ENCODE measurements at regions not wholly inside any gene's neighbourhood (a gene's known extent, or its start where the extent isn't known, plus 50 kb on each side); places are given as distances from the start of the nearest gene placed in this dataset.

- H3K4me3 ChIP-seq = no peak overlapping the region
- no peaks in the 10 kb centered on the region for H3K9me2 ChIP-seq (replicated peaks; ENCODE audit: insufficient read depth)
- H3K9me3 ChIP-seq (ENCODE audit: low read depth) = no peaks in the 10 kb centered on the region
- H3K4me2 ChIP-seq = no peak overlapping the region
- no peak overlapping the region for H2AFZ ChIP-seq
- no peaks in the 10 kb centered on the region for H3K4me1 ChIP-seq (ENCODE audit: insufficient read depth)
- no peaks in the 10 kb centered on the region for H4K20me1 ChIP-seq (ENCODE audit: insufficient read depth, poor library complexity, severe bottlenecking)
- no peaks in the 10 kb centered on the region for H3K27me3 ChIP-seq
- no peak overlapping the region for H3K27ac ChIP-seq
- no peak for DNase-seq (ENCODE audit: low spot score)
- TF ChIP-seq CTCF (IDR thresholded peaks at IDR 0.05; ENCODE audit: poor library complexity) (no peak), EZH2 (IDR thresholded peaks at IDR 0.05; ENCODE audit: borderline replicate concordance) (no peak), EZH2phosphoT487 (IDR thresholded peaks at IDR 0.05; ENCODE audit: low read depth, severe bottlenecking, unreplicated experiment) (no peak)
- H3K79me2 ChIP-seq = no peaks in the 10 kb centered on the region
- H3K36me3 ChIP-seq (replicated peaks; ENCODE audit: insufficient read depth, low read depth) = no peaks in the 10 kb centered on the region
These were observed 56.8 kb upstream of the DSP start for GRCh38 chr6:7484666-7485065.

- Histone ChIP-seq H3K9me3 (ENCODE audit: low read depth) (no peaks in the 10 kb centered on the region), H4K20me1 (ENCODE audit: insufficient read depth, poor library complexity, severe bottlenecking) (no peaks in the 10 kb centered on the region), H2AFZ (no peak overlapping the region), H3K27ac (no peak overlapping the region), H3K79me2 (no peaks in the 10 kb centered on the region), H3K9me2 (replicated peaks; ENCODE audit: insufficient read depth) (no peaks in the 10 kb centered on the region), H3K4me2 (no peak overlapping the region), H3K4me1 (ENCODE audit: insufficient read depth) (no peaks in the 10 kb centered on the region), H3K27me3 (no peaks in the 10 kb centered on the region), H3K4me3 (no peak overlapping the region), H3K36me3 (replicated peaks; ENCODE audit: insufficient read depth, low read depth) (no peaks in the 10 kb centered on the region)
- DNase-seq (ENCODE audit: low spot score) = no peak
- no peak for TF ChIP-seq EZH2phosphoT487 (IDR thresholded peaks at IDR 0.05; ENCODE audit: low read depth, severe bottlenecking, unreplicated experiment)
- no peak for TF ChIP-seq EZH2 (IDR thresholded peaks at IDR 0.05; ENCODE audit: borderline replicate concordance)
- TF ChIP-seq CTCF (IDR thresholded peaks at IDR 0.05; ENCODE audit: poor library complexity) = no peak
- WGBS (ENCODE audit: low lambda C conversion rate, missing lambda C conversion rate) = 87% methylated on average over 3 of the region's 3 CpGs
These were observed 54.5 kb upstream of the DSP start for GRCh38 chr6:7486951-7487350.

GRCh38 chr6:7488494-7488893 lies 53.0 kb upstream of the DSP start:
- H3K4me1 ChIP-seq (ENCODE audit: insufficient read depth) = no peaks in the 10 kb centered on the region
- TF ChIP-seq CTCF (IDR thresholded peaks at IDR 0.05; ENCODE audit: poor library complexity) (no peak), EZH2 (IDR thresholded peaks at IDR 0.05; ENCODE audit: borderline replicate concordance) (no peak), EZH2phosphoT487 (IDR thresholded peaks at IDR 0.05; ENCODE audit: low read depth, severe bottlenecking, unreplicated experiment) (no peak)
- DNase-seq (ENCODE audit: low spot score) = no peak
- H3K9me2 ChIP-seq (replicated peaks; ENCODE audit: insufficient read depth) = no peaks in the 10 kb centered on the region
- 82% methylated on average over 2 of the region's 2 CpGs for WGBS (ENCODE audit: low lambda C conversion rate, missing lambda C conversion rate)
- no peak overlapping the region for H3K27ac ChIP-seq
- no peak overlapping the region for H2AFZ ChIP-seq
- H3K36me3 ChIP-seq (replicated peaks; ENCODE audit: insufficient read depth, low read depth) = no peaks in the 10 kb centered on the region
- no peaks in the 10 kb centered on the region for H3K9me3 ChIP-seq (ENCODE audit: low read depth)
- H3K4me2 ChIP-seq = no peak overlapping the region
- no peaks in the 10 kb centered on the region for H4K20me1 ChIP-seq (ENCODE audit: insufficient read depth, poor library complexity, severe bottlenecking)
- no peaks in the 10 kb centered on the region for H3K27me3 ChIP-seq
- H3K79me2 ChIP-seq = no peaks in the 10 kb centered on the region
- H3K4me3 ChIP-seq = no peak overlapping the region

GRCh38 chr6:7489376-7489775 lies 52.1 kb upstream of the DSP start:
- Histone ChIP-seq H4K20me1 (ENCODE audit: insufficient read depth, poor library complexity, severe bottlenecking) (no peaks in the 10 kb centered on the region), H3K4me2 (no peak overlapping the region), H3K4me1 (ENCODE audit: insufficient read depth) (no peaks in the 10 kb centered on the region), H3K27me3 (no peaks in the 10 kb centered on the region), H3K9me2 (replicated peaks; ENCODE audit: insufficient read depth) (no peaks in the 10 kb centered on the region), H3K4me3 (no peak overlapping the region), H3K9me3 (ENCODE audit: low read depth) (no peaks in the 10 kb centered on the region), H2AFZ (no peak overlapping the region), H3K36me3 (replicated peaks; ENCODE audit: insufficient read depth, low read depth) (no peaks in the 10 kb centered on the region), H3K27ac (no peak overlapping the region), H3K79me2 (no peaks in the 10 kb centered on the region)
- WGBS (ENCODE audit: low lambda C conversion rate, missing lambda C conversion rate) = 92% methylated on average over 2 of the region's 2 CpGs
- DNase-seq (ENCODE audit: low spot score) = no peak
- TF ChIP-seq CTCF (IDR thresholded peaks at IDR 0.05; ENCODE audit: poor library complexity) = no peak
- TF ChIP-seq EZH2 (IDR thresholded peaks at IDR 0.05; ENCODE audit: borderline replicate concordance) = no peak
- TF ChIP-seq EZH2phosphoT487 (IDR thresholded peaks at IDR 0.05; ENCODE audit: low read depth, severe bottlenecking, unreplicated experiment) = no peak

All from hepatocyte (in vitro differentiated cells).